GM21447 (cell line): ENCODE measurements at regions not wholly inside any gene's neighbourhood (a gene's known extent, or its start where the extent isn't known, plus 50 kb on each side); places are given as distances from the start of the nearest gene placed in this dataset.

Experiments used
- ATAC-seq: cut with Tn5 transposase; IDR thresholded peaks from one replicate; pipeline ENCODE4 v1.9.1; 2021; ENCODE audit not compliant: unreplicated experiment

DNA sequence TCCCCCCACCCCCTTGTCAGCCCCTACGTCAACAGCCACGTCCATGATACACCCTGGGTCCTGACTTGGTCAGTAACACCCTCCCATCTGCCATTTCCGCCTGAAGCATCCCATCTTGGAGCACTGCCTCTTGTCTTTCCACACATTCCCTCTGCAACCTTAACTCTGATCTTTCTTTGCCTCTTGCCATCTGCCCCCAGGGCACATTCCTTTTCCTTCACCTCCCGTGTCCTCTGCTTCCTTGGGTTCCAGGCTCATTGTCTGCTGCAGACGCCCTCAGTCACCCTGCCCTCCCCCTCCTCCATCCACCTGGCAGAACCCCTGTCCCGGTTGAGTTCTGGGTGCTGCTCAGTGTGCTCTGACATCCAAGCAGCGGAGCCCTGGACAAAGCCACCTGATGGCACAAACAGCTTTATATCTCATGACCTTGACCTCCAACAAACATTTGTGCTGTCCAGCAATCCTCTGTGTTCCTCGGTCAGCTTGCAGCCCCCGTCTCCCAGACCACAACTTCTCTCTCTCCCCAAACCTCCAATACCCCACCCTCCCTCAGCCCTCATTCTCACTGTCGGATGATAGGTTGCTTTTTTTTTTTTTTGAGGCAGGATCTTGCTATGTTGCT is 97.7 kb upstream of the IER5L start:
- no peak for ATAC-seq

DNA sequence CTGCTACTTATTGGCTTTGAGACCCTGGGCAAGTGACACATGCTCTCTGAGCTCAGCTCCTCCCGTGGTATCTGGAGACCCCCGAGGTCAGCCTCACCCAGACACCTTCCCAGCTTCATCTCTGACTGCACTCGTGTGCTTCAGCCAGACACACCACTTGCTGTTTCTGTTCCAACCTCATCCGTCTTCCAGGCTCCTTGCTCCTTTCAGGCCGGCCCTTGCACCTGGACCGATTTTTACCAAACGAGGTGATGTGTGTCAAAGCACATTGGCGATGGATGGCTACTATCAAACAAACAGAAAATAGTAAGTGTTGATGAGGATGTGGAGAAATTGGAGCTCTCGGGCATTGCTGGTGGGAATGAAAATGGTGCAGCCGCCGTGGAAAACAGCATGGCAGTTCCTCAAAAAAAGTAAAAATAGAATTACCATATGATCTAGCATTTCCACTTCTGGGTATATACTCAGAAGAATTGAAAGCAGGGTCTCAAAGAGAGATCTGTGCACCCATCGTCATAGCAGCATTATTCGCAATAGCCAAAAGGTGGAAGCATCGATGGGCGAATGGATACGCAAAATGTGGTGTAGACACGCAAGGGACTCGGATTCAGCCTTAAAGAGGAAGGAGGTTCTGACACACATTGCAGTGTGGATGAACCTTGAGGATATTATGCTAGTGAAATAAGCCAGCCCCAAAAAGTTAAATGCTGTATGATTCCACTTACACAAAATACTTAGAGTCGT is 96.1 kb upstream of the IER5L start:
- ATAC-seq: no peak

DNA sequence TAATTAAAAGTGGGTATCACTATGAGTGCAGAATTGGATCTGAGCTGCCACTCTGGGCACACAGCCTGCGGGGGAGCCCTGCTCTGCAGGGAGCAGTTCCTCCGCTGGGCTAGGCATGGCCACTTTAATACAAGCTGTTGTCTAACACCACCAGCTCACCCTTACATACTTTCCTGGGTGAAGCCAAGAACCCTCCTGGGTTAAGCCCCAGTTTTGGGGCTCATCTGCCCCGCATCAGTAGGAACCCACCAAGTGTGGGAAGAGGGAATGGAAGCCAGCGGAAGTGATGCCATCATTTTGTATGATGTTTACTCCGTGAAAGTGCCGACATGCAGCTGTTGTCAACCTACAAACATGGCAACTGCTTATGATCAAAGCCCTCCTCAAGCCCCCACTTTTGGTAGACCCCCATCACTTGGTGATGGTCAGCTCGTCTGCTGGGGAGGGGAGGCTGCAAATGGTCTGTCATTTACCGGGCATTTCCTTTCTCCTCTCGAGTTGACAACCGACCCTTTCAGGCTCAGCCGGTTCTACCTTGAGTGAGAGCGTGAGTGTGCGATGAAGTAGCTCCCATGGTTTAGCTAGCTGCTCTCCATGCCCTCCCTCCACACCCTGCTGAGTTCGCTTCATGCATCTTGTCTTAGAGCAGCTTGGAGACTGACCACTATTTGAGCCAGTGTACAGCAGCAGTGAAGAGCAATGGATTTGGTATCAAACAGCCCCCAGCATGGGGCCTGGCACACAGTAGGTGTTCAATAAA is 95.3 kb upstream of the IER5L start:
- no peak for ATAC-seq

DNA sequence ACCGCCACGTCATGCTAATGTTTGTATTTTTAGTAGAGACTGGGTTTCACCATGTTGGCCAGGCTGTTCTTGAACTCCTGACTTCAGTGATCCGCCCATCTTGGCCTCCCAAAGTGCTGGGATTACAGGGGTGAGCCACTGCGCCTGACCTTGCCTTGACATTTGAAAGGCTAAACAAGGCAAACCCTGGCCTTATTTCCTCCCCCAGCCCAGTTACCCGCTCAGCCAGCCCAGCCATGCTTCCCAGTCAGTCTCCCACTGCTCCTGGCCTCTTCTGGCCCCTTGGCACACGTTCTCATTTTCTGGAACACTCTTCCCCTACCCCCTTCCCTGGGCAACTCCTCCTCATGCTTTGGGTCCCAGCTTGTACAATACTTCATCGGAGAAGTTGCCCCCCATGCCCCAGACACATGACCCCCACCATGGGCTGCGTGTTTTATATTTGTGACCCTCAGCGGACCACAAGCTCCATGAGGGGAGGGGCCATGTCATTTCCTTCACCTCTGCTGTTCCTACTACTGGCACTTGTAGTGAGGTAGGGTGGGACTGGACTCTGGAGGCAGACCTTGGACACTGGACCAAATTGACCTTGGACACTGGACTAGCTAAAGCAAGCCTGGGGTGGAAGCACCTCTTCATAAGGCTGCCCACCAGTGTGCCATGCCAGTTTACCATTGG is 94.4 kb upstream of the IER5L start:
- ATAC-seq: no peak

DNA sequence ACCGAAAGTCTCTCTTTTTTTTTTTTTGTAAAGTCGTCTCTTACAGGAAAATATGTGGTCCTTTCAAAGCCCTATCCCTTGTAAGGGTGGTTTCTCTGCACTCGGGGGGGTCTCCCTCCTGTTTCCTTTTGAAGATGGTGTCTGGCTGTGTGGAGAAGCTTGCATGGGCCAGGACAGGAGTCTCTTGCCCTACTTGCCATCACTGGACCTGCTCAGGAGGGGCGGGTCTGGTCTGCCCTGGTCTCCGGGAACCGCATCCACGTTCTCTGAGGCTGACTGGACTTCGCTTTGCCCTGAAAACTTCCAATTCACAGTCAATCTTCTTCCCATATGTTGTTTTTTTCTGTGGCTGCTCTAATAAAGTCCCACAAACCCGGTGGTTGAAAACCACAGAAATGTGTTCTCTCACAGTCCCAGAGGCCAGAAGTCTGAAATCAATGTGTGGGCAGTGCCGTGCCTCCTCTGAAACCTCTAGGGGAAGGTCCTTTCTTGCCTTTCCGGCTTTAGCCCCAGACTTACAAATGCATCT is 92.9 kb upstream of the IER5L start:
- peak; percentile 66 for ATAC-seq

DNA sequence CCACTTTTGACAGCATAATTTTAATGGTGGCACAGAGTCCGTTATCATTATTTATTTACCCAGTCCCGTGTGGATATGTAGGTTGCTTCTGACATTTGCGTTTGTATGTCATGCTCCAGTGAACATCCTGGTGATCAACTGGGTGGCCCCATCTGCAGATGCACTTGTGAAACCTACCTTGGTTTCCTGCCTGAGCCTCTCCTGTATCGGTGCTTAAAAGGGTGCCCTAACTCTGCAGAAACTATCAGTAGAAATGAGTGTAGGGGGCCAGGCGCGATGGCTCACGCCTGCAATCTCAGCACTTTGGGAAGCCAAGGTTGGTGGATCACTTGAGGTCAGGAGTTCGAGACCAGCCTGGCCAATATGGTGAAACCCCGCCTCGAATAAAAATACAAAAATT is 92.1 kb upstream of the IER5L start:
- ATAC-seq: peak; percentile 76

DNA sequence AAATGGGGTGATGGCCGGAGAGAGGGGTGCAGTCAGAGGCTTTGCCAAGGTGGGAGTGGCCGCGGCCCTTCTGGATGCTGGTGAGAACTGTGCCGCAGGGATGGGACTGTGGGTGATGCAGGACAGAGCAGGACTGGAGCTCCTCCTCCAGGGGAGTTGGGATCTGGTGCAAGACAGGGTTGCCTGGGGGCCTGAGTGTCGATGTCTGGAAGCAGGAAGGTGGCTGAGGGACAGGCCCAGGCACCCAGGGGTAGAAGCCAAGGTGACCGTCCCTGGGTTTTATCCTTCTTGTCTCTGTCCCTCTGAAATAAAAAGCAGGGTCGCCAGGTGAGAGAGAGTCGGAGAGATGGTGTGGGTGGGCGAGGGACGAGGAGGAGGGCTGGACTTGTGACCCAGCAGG is 89.1 kb upstream of the IER5L start:
- no peak for ATAC-seq

DNA sequence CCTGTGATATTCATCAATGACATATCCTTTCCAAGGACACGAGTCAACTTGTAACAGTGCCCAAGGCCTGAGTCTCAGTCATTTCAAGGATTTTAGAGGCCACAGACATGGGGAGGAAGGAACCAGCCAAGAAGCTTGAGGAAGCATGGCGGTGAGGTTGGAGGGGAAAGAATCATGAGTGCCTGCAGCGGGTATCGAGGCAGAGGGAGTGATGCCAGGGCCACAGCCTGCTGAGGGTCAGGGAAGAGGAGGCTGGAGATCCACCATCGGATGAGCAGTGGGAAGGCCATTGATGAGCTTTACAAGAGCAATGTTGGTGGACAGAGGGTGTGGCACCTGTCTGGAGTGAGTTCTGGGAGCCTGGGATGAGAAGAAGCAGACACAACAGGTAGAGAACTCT is 88.5 kb upstream of the IER5L start:
- ATAC-seq: no peak

DNA sequence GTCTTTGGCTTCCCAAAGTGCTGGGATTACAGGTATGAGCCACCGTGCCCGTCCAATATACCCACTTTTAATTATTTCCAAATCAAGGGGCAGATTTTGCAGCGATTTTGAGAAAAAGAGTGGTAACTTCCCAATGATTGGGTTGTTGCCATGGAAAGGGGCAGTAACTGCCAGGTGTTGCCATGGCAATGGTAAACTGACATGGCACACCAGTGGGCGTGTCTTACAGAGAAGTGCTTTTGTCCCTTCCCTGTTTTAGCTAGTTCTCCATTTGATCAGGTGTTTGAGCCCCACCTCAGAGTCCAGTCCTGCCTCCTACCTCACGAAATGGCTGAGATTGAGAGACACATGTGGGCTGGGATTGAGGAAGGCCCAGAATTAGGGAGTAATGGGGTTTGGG is 86.3 kb upstream of the IER5L start:
- no peak for ATAC-seq

DNA sequence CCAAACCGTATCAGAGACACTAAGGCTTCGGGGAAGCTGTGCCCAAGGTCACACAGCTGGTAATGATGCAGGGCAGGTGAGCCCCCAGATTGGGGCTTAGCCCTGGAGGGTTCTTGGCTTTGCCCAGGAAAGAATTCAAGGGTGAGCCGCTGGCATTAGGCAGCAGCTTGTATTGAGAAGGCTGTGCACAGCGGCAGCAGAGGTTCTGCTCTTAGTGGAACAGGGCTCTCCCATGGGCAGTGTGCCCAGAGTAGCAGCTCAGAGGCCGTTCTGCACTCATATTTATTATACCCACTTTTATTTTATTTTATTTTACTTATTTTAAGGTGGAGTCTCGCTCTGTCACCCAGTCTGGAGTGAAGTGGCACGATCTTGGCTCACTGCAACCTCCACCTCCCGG is 85.8 kb upstream of the IER5L start:
- no peak for ATAC-seq

DNA sequence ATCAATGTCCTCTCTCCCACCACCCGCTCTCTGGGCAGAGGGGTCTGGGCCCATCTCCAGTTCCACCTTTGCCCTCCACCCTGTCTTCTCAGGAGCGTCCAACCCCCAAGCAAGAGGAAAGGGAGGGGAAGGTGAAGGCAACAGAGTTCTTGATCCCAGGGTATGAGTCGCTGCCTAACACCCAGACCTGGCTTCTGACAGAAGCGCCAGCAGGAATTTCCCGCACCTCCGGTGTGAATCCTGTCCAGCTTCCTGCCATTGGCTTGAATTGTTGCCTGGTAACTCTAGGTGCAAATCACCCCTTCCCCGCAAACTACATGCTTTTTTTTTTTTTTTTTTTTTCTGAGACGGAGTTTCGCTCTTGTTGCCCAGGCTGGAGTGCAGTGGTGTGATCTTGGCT is 84.2 kb upstream of the IER5L start:
- ATAC-seq: no peak

DNA sequence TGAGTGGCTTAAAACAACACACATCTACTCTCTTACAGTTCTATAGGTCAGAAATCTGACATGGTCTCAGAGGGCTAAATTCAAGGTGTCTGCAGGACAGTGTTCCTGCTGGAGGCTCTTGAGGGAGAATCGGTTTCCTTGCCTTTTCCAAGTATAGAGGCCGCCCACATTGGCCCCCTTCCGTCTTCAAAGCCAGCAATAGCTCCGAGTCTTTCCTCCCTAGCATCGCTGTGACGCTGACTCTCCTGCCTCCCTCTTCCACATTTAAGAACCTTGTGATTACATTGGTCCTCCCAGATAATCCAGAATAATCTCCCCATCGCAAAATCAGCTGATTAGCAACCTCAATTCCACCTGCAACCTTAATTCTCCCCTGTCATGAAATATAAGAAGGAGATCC is 81.3 kb upstream of the IER5L start:
- no peak for ATAC-seq

DNA sequence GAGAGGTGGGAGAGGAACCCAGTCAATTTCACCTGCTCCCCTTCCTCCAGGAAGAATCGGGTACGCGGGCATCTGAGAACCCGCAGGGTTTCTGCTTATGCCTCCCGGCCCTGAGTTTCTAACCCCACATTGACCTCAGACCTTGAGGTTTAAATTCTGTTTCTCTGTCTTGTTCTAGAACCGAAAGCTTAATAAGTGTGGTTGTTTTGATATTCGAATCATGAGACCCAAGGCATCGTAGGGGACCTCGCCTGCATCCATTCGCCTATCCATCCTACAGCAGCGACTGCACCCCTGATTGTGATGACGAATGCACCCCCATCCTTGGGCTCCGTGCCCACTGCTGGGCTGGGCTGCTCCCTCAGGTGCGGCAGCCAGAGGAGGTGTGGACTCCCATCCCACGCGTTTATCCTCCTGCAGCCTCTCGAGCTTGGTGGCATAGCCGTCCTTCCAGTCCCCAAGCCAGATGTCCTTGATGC is 80.8 kb upstream of the IER5L start:
- ATAC-seq: no peak

DNA sequence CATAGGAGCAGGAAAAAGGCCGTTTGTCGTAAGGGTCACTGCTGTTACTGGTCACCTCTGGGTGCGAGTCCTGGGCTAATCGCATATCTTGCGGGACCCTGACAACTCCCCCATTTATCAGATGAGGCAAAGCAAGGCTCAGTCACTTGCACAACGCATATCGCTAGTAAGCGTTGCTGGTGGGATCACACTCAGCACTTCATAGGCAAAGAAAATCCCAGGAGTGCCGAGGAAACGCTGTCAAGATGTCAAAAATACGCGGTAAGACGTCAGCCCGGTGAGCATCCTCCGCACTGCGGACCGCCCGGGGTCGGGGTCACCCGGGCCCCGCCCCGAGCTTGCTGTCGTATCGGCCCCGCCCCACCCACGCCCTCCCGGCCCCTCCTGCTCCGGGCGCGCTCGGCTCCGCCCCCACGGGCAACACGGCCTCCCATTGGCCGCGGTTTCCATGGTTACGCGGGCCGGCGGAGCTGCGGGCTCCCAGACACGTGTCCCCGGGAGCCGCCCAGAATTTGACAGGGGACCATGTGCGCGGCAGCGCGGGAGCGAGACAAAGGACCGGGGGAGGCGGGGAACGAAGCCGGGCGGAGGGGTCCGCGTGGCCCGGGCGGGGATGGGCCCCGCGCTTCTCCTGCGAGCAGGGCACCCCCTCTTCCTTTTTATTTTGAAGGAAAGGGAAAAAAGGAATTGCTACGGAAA is 80.2 kb upstream of the IER5L start:
- ATAC-seq: no peak

DNA sequence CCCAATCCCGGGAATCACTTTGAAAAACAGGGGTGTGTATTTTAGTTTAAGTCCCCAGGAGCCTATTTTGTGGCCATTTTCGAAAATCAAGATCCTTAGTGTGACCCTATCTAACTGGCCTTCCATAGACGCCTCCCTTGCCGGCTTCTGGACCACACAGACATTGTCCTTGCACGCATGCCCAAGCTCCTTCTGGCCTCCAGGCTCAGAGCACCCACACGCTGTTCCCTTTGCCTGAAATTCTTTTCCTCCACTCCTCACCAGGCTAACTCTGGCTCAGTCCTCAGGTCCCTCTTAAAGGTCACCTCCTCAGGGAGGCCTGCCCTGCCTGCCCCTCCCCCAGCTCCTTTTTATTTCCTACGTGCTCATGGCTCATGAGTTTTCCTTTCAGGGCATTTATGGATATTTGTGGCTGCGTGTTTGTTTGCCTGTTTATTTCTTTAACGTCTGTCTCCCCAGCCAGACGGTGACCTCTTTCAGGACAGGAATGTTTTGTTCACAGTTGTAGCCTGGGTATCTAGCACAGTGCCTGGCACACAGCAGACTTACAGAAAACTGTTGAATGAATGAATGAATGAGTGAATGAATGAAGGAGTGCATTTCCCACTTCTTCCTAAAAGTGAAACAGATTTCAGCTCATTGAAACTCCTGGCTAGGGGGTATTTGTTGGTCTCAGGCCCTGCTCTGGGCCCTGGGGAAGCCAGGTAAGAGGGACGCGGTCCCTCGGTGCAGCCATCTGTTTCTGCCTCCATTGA is 79.1 kb upstream of the IER5L start:
- ATAC-seq: no peak

DNA sequence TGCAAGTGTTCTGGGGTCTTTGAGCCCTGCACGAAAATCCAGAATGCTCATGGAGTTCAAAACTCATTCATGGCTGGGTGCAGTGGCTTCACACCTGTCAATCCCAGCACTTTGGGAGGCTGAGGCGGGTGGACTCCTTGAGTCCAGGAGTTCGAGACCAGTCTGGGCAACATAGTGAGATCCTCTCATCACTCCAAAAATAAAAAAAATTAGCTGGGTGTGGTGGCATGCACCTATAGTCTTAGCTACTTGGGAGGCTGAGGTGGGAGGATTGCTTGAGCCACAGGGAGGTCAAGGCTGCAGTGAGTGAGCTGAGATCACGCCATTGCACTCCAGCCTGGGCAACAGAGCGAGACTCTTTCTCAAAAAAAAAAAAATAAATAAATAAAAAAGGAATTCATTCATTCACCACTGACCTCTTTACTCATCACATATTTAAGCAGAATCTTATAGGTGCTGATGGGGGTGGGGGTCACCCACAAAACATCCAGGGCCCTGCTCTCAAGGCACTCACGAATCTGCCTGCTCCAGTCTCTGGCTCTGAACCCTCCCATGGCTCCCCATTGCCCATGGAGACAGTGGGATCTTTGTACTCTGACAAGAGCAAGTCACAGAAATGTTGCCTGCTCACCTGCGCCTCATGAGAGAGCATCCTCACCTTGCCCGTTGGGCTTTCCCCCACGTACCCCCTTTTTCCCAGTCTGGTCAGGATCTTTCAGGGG is 76.7 kb upstream of the IER5L start:
- ATAC-seq: no peak

DNA sequence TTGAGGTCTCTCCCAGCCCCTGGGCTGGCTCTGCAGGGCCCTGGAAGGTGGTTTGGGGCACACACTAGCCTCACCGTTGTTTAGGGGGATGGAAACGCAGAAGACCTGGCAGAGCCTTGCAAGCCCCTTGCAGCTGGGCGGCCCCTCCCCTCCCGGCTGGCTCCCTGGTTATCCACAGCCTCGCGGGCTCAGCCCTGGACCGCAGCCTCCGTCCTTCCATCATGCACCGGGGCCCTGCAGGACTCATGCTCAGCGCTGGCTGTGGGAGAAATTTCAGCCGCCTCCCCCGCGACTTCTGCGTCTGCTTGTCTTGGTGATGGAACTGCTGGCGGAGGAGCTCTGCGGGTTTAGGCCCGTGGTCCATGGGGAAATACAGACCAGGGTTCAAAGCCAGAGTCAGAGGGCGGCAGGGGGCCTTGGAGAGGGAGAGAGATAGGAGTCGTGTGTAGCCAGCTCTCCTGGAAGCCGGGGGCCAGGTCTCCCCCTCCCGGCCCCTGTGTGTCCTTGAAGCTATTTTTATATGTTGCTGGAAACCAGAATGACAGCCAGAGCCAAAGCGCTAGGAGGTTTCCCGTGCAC is 75.8 kb upstream of the IER5L start:
- no peak for ATAC-seq

DNA sequence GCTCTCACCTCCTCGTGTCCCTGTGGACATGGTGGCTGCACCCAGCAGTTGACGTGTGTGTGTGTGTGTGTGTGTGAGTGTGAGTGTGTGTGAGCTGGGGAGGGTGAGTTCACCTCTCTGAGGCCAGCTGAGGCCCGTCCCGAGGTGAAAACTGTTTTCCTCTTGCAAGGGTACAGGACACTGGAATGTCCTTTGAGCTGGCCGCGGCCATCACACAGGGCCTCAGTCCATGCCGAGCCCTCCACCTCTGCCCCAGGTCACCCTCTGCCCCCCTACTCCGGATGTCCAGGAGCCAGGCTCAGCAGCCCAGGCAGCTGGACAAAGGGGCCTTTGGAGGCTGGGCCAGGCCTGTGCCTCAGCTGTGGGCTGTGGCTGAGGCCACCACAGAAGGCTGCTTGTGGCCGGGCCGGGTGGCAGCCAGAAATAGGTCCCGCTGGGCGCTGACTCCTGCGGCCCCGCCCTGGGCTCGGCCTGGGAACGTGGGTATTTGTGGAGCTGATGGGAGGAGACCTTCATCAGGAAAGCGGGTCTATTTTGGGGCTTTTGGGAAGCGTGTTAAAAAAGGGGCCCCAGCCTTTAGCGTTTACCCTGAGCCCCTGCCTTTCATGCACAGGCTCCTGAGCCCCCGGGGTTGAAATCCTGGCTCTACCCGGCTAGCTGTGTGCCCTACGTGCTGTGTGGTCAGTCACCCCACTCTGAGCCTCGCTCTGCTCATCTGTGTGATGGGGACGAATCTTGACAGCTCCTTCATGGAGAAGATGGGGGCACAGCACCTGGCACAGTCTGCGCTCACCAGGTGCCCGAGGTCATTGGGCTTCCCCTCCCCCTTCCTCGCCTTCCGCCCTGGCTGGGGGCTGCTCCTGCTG is 75.1 kb upstream of the IER5L start:
- no peak for ATAC-seq
